ENCODE measurements at regions not wholly inside any gene's neighbourhood (a gene's known extent, or its start where the extent isn't known, plus 50 kb on each side); places are given as distances from the start of the nearest gene placed in this dataset.
A peak's percentile ranks its signal among the peaks of the same experiment; 100 is the strongest.

- DNase-seq (ENCODE audit: low read depth, low spot score) = no peak
Measured at GRCh38 chr18:44533071-44533470, 147.6 kb upstream of the SETBP1 start.

GRCh38 chr18:44536046-44536445 is 144.6 kb upstream of the SETBP1 start:
- no peak for DNase-seq (ENCODE audit: low read depth, low spot score)

GRCh38 chr18:44536619-44537018 is 144.1 kb upstream of the SETBP1 start:
- DNase-seq (ENCODE audit: low read depth, low spot score) = no peak

- DNase-seq (ENCODE audit: low read depth, low spot score) = peak; percentile 40
Measured at GRCh38 chr18:44537526-44537925, 143.2 kb upstream of the SETBP1 start.

- DNase-seq (ENCODE audit: low read depth, low spot score) = no peak
Measured at GRCh38 chr18:44539926-44540325, 140.8 kb upstream of the SETBP1 start.

- no peak for DNase-seq (ENCODE audit: low read depth, low spot score)
Measured at GRCh38 chr18:44541159-44541558, 139.5 kb upstream of the SETBP1 start.

GRCh38 chr18:44541781-44542180 is 138.9 kb upstream of the SETBP1 start:
- DNase-seq (ENCODE audit: low read depth, low spot score) = no peak

DNA sequence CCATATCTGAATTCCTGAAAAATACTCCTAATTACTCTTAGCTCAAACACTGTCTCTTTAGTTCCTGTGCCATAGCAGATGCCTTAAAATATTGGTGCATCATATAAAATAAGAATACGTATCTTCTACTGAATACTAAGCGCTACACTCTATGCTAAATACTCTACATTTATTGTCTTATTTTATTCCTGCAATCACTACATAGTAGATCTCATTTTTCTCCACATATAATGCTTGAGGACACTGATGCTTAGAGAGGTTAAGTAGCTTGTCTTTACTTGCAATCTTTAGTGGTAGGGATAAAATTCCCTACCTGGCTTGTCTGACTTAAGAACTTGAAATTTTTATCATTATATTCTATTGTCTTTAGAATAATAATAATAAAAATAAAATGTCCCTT is 137.3 kb upstream of the SETBP1 start:
- no peak for DNase-seq (ENCODE audit: low read depth, low spot score)

- DNase-seq (ENCODE audit: low read depth, low spot score) = no peak
Measured at GRCh38 chr18:44545359-44545985, 135.2 kb upstream of the SETBP1 start.

- no peak for DNase-seq (ENCODE audit: low read depth, low spot score)
Measured at GRCh38 chr18:44546954-44547353, 133.7 kb upstream of the SETBP1 start.

DNA sequence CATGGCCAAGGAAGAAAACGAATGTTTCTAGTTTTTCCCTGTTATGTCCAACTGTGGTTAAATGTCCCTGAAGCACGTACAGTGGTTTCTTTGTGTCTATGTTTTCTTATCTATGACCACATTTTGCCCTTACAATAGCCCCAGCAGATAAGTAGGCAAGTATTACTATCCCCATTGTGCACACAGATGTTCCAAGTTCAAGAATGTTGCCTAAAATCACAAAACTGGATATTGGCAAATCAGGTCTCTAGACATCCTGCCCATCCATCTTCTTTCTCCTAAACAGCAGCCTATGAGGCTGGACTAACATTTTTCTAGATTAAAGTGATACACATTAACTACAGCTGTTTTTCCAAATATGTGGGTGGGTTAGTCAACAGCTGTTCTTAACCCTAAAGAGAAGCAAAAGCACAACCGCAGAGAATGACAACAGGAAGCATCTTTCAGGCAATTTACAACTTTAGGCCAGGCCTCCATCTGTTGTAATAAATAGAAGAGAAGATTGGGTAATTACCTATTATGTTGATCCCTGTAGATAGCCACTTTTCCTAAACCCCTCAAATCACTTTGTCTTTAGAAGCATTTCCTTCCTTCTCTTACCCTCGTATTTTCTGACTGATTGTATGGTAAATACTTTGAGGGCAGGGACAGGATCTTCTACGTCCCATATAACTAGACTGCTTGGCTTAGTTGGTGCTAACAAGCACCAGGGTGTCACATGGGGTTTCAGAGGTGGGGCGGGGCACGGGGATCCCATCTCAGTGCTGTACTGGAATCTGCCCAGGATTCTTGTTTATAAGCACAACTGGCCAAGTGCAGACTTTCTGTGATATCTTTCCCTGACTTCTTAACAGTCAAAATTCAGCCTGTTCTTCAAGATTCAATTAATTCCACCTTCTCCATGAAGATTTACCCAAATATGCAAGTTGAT is 132.1 kb upstream of the SETBP1 start:
- no peak for DNase-seq (ENCODE audit: low read depth, low spot score)

GRCh38 chr18:44552706-44553105 is 128.0 kb upstream of the SETBP1 start:
- no peak for DNase-seq (ENCODE audit: low read depth, low spot score)

DNA sequence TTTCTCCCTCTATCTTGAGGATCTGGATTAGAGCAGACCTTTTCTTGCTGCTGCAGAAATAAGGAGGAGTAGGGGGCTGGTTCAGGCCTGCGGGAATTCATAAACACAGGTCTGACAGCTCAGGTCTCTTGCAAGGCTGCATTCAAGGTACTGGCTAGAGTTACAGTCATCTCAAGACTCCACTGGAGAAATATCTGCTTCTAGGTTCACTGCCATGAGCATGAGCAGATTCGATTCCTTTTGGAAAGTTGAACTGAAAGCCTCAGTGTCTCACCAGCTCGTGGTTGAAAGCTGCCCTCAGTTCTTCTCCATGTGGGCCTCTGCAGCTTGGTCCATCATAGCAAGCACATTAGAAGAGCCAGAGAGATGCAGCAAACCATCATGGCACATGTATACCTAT is 124.4 kb upstream of the SETBP1 start:
- no peak for DNase-seq (ENCODE audit: low read depth, low spot score)

DNA sequence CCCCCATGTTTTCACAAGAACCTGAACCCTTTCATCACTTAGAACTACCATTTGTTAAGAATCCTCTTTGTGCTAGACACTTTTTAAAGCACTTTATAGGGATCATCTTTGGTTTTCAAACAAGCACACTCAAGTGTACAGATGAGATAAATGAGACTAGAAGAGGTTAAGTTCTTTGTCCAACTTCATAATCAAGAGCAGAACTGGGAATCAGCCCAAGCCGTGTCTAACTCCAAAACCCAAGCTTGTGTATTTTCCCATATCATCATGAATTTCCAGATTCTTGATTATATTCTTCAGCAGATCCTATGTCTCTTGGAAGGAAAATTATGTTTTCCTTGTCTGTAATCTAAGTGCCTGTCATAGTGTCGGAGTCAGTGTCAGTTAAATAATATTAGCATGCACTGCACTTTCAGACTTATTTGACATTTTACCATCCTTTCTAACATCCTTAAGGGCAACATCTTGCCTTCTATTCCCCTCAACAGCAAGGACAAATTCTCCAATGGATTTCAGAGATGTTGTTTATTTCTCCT is 123.0 kb upstream of the SETBP1 start:
- DNase-seq (ENCODE audit: low read depth, low spot score) = no peak

- no peak for DNase-seq (ENCODE audit: low read depth, low spot score)
Measured at GRCh38 chr18:44558767-44559166, 121.9 kb upstream of the SETBP1 start.

DNA sequence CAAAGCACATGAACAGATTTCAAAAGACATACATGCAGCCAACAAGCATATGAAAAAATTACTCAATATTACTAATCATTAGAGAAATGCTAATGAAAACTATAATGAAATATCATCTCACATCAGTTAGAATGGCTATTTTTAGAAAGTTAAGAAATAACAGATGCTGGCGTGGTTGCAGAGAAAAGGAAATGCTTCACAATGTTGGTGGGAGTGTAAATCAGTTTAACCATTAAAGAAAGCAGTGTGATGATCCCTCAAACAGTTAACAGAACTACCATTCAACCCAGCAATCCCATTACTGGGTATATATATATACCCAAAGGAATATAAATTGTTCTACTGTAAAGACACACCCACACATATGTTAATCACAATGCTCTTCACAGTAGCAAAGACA is 117.7 kb upstream of the SETBP1 start:
- no peak for DNase-seq (ENCODE audit: low read depth, low spot score)

- DNase-seq (ENCODE audit: low read depth, low spot score) = no peak
Measured at GRCh38 chr18:44564922-44565321, 115.8 kb upstream of the SETBP1 start.

- no peak for DNase-seq (ENCODE audit: low read depth, low spot score)
Measured at GRCh38 chr18:44568342-44568741, 112.3 kb upstream of the SETBP1 start.

DNA sequence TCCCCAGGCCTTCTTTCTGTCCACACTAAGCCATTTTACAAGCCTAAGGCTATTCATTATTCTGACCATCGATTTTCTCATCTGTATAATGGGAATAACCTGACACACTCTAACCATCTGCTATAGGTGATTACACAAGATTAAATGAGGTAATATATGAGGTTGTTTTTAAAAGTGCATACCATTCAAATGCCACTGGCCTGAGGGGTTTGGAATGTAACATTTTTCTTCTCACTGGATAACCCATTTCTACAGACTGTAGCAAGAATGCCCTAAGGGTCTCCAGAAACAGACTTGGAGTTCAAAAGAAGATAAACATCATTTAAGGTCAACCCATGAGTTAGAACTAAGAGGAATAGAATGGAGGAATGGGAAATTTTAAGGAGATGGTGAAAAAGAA is 111.7 kb upstream of the SETBP1 start:
- no peak for DNase-seq (ENCODE audit: low read depth, low spot score)

- DNase-seq (ENCODE audit: low read depth, low spot score) = no peak
Measured at GRCh38 chr18:44569391-44570055, 111.2 kb upstream of the SETBP1 start.

DNA sequence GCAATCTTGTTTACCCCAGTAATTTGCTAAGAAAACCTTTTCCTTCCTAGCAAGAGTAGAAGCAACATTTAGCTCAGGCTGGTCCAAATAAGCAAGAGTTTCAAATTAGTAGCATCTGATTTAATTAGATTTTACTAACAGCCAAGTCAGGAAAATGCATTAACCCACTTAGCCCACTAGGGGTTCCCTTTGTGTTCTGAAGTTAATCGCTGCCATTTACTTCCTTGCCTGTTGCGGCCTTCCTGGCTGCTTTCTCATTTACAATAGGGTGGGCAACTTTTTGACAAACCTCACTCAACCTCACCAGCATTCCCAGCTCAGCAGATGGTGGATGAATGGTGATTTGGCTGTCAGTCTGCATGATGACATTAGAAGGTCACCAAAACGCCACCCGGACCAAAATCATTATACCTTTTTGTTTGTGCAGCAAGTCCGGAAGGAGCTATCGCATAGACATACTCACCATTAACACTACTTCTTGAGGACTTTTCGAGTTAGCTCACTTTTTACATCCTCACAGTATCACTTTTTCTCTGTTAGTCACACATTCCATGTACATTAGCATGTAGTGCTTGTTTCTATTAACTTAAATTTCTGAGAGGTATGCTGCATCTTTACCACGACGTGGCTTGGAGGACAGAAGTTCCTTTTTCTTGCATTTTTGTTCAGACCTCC is 101.5 kb upstream of the SETBP1 start:
- no peak for DNase-seq (ENCODE audit: low read depth, low spot score)

GRCh38 chr18:44579745-44580144 is 100.9 kb upstream of the SETBP1 start:
- no peak for DNase-seq (ENCODE audit: low read depth, low spot score)
